Gastrocnemius medialis (tissue), 4 donors: ENCODE measurements at regions not wholly inside any gene's neighbourhood (a gene's known extent, or its start where the extent isn't known, plus 50 kb on each side); places are given as distances from the start of the nearest gene placed in this dataset.

Source experiments
- POLR2A ChIP-seq, 2 donors: fragments of 450-650 bp; IDR thresholded peaks; one replicate each; pipeline ENCODE4 v1.6.1; 2017; ENCODE audit warnings: antibody characterized with exemption in 2 of 2, mild to moderate bottlenecking in 2 of 2, moderate library complexity in 2 of 2
- TF ChIP-seq, protein P1 (sequence below), 5 experiments: fragments of 450-650 bp in 3 of 5; fragments of 200-600 bp in 2 of 5; sonication (generic) in 2 of 5; IDR thresholded peaks in 4 of 5; conservative IDR thresholded peaks in 1 of 5; 1 replicate in 4 of 5; 2 replicates in 1 of 5; pipeline ENCODE4 v1.5.1; 2016 to 2019; ENCODE audit warnings: antibody characterized with exemption in 5 of 5, mild to moderate bottlenecking in 3 of 5, moderate library complexity in 3 of 5

GRCh38 chr10:20668985-20669384 lies 228.1 kb downstream of the NEBL start:
- TF ChIP-seq, protein P1, sequence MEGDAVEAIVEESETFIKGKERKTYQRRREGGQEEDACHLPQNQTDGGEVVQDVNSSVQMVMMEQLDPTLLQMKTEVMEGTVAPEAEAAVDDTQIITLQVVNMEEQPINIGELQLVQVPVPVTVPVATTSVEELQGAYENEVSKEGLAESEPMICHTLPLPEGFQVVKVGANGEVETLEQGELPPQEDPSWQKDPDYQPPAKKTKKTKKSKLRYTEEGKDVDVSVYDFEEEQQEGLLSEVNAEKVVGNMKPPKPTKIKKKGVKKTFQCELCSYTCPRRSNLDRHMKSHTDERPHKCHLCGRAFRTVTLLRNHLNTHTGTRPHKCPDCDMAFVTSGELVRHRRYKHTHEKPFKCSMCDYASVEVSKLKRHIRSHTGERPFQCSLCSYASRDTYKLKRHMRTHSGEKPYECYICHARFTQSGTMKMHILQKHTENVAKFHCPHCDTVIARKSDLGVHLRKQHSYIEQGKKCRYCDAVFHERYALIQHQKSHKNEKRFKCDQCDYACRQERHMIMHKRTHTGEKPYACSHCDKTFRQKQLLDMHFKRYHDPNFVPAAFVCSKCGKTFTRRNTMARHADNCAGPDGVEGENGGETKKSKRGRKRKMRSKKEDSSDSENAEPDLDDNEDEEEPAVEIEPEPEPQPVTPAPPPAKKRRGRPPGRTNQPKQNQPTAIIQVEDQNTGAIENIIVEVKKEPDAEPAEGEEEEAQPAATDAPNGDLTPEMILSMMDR (IDR thresholded peaks at IDR 0.05 in 4 of 5, conservative IDR thresholded peaks at IDR 0.05 in 1 of 5): no peak
- no peak for TF ChIP-seq POLR2A (IDR thresholded peaks at IDR 0.05)
